22Rv1 (cell line): ENCODE measurements at regions not wholly inside any gene's neighbourhood (a gene's known extent, or its start where the extent isn't known, plus 50 kb on each side); places are given as distances from the start of the nearest gene placed in this dataset.

ENCODE experiments used
- H3K27ac ChIP-seq: fragments of 450-650 bp; 2 replicates; pipeline ENCODE4 v1.5.1; 2017
- CTCF ChIP-seq: fragments of 450-650 bp; IDR thresholded peaks from 2 replicates; pipeline ENCODE4 v1.5.1; 2017; ENCODE audit warnings: mild to moderate bottlenecking
- ZFX ChIP-seq: fragments of 450-650 bp; IDR thresholded peaks from 2 replicates; pipeline ENCODE4 v1.6.1; 2017; ENCODE audit warnings: antibody characterized with exemption, borderline replicate concordance

- no peak overlapping the region for H3K27ac ChIP-seq
- no peak for TF ChIP-seq ZFX
- TF ChIP-seq CTCF = no peak
These were observed 1291.6 kb downstream of the FSCB start for GRCh38 chr14:43215524-43215923.

- TF ChIP-seq CTCF (no peak), ZFX (no peak)
These were observed 1299.9 kb downstream of the FSCB start for GRCh38 chr14:43207189-43207588.

GRCh38 chr14:43204816-43205215 is 1302.3 kb downstream of the FSCB start:
- H3K27ac ChIP-seq = no peak overlapping the region
- TF ChIP-seq ZFX (no peak), CTCF (no peak)

More at GRCh38 chr14:43207189-43207588, 1299.9 kb downstream of the FSCB start:
- H3K27ac ChIP-seq = no peak overlapping the region

- no peak for TF ChIP-seq ZFX
- TF ChIP-seq CTCF = no peak
- no peak overlapping the region for H3K27ac ChIP-seq
These were observed 1306.6 kb downstream of the FSCB start for GRCh38 chr14:43200519-43200918.

- H3K27ac ChIP-seq = no peak overlapping the region
- TF ChIP-seq ZFX (no peak), CTCF (no peak)
These were observed 1308.6 kb downstream of the FSCB start for GRCh38 chr14:43198465-43198864.

GRCh38 chr14:43184540-43184939 is 1322.5 kb downstream of the FSCB start:
- no peak overlapping the region for H3K27ac ChIP-seq
- no peak for TF ChIP-seq CTCF
- TF ChIP-seq ZFX = no peak

GRCh38 chr14:43183916-43184315 is 1323.2 kb downstream of the FSCB start:
- no peak overlapping the region for H3K27ac ChIP-seq
- TF ChIP-seq ZFX (no peak), CTCF (no peak)
